Neural cell (in vitro differentiated cells): ENCODE measurements at regions not wholly inside any gene's neighbourhood (a gene's known extent, or its start where the extent isn't known, plus 50 kb on each side); places are given as distances from the start of the nearest gene placed in this dataset.

ENCODE experiments used
- H2AFZ ChIP-seq: fragments of 200-600, 300-800 bp; sonication (generic), shearing (Covaris generic); 2 replicates; pipeline ENCODE4 v1.6.0; 2014; ENCODE audit warnings: low read depth, mild to moderate bottlenecking, antibody characterized with exemption, low read length, moderate library complexity
- H3F3A ChIP-seq: fragments of 200-600 bp; shearing (Covaris generic); 2 replicates; pipeline ENCODE4 v1.6.1; 2016; ENCODE audit warnings: mild to moderate bottlenecking, moderate library complexity, mixed read lengths, antibody characterized with exemption, low read length; ENCODE audit not compliant: insufficient read depth, poor library complexity, severe bottlenecking
- H3K27ac ChIP-seq: fragments of 200-600, 300-800 bp; sonication (generic), shearing (Covaris generic); 2 replicates; pipeline ENCODE4 v1.5.1; 2014; ENCODE audit warnings: mild to moderate bottlenecking, low read length, moderate library complexity
- H3K27me3 ChIP-seq: fragments of 300-800, 200-600 bp; sonication (generic), shearing (Covaris generic); 2 replicates; pipeline ENCODE4 v1.6.0; 2014; ENCODE audit warnings: mild to moderate bottlenecking, low read depth, low read length, moderate library complexity; ENCODE audit not compliant: insufficient read depth
- H3K36me3 ChIP-seq: fragments of 300-800, 200-600 bp; sonication (generic), shearing (Covaris generic); 2 replicates; pipeline ENCODE4 v1.5.1; 2014; ENCODE audit warnings: mild to moderate bottlenecking, antibody characterized with exemption, low read length, moderate library complexity; ENCODE audit not compliant: insufficient read depth
- H3K4me2 ChIP-seq: fragments of 300-800, 200-600 bp; sonication (generic), shearing (Covaris generic); 2 replicates; pipeline ENCODE4 v1.6.0; 2014; ENCODE audit warnings: mild to moderate bottlenecking, low read length
- H3K4me3 ChIP-seq: fragments of 300-800, 200-600 bp; sonication (generic), shearing (Covaris generic); 2 replicates; pipeline ENCODE4 v1.5.1; 2014; ENCODE audit warnings: mild to moderate bottlenecking, low read length, moderate library complexity
- H3K79me2 ChIP-seq: fragments of 200-600 bp; shearing (Covaris generic); replicated peaks from 2 replicates; pipeline ENCODE4 v1.6.0; 2014; ENCODE audit warnings: mild to moderate bottlenecking, low read length, moderate library complexity; ENCODE audit not compliant: insufficient read depth
- H3K9ac ChIP-seq: fragments of 300-800, 200-600 bp; sonication (generic), shearing (Covaris generic); 2 replicates; pipeline ENCODE4 v1.6.1; 2016; ENCODE audit warnings: mild to moderate bottlenecking, low read length, mixed read lengths
- H3K9me2 ChIP-seq: fragments of 200-600 bp; shearing (Covaris generic); 2 replicates; pipeline ENCODE4 v1.6.1; 2016; ENCODE audit warnings: mild to moderate bottlenecking, low read length, mixed read lengths; ENCODE audit not compliant: insufficient read depth
- H3K9me3 ChIP-seq: fragments of 200-600, 300-800 bp; sonication (generic), shearing (Covaris generic); 2 replicates; pipeline ENCODE4 v1.6.1; 2016; ENCODE audit warnings: mild to moderate bottlenecking, mixed run types, low read length, moderate library complexity, mixed read lengths
- H4K20me1 ChIP-seq: fragments of 200-600 bp; shearing (Covaris generic); 2 replicates; pipeline ENCODE4 v1.6.1; 2016; ENCODE audit warnings: mild to moderate bottlenecking, mixed run types; ENCODE audit not compliant: insufficient read depth
- CTCF ChIP-seq: fragments of 450-650 bp; IDR thresholded peaks from 2 replicates; pipeline ENCODE4 v1.5.1; 2014; ENCODE audit warnings: antibody characterized with exemption, mild to moderate bottlenecking, moderate library complexity; ENCODE audit not compliant: poor library complexity, severe bottlenecking
- EP300 ChIP-seq: fragments of 450-650 bp; conservative IDR thresholded peaks from 2 replicates; pipeline ENCODE4 v1.6.1; 2014; ENCODE audit warnings: antibody characterized with exemption, mild to moderate bottlenecking, moderate library complexity; ENCODE audit not compliant: poor library complexity, severe bottlenecking
- EZH2 ChIP-seq: fragments of 200-600, 300-800 bp; shearing (Covaris generic), sonication (generic); IDR thresholded peaks from 2 replicates; pipeline ENCODE4 v1.6.1; 2014; ENCODE audit warnings: antibody characterized with exemption, low read length, borderline replicate concordance, mild to moderate bottlenecking; ENCODE audit not compliant: insufficient read depth, poor library complexity, severe bottlenecking
- MXI1 ChIP-seq: fragments of 450-650 bp; conservative IDR thresholded peaks from 2 replicates; pipeline ENCODE4 v1.6.1; 2014; ENCODE audit warnings: antibody characterized with exemption, mild to moderate bottlenecking; ENCODE audit not compliant: poor library complexity, severe bottlenecking
- POLR2AphosphoS5 ChIP-seq: IDR thresholded peaks from 2 replicates; pipeline ENCODE4 v1.6.1; 2012
- RAD21 ChIP-seq: fragments of 450-650 bp; conservative IDR thresholded peaks from 2 replicates; pipeline ENCODE4 v1.6.1; 2014; ENCODE audit warnings: antibody characterized with exemption, mild to moderate bottlenecking, moderate library complexity
- REST ChIP-seq: IDR thresholded peaks from 2 replicates; pipeline ENCODE4 v1.6.1; 2012; ENCODE audit warnings: borderline replicate concordance
- SMC3 ChIP-seq: fragments of 450-650 bp; conservative IDR thresholded peaks from 2 replicates; pipeline ENCODE4 v1.6.1; 2014; ENCODE audit warnings: antibody characterized with exemption, mild to moderate bottlenecking, moderate library complexity; ENCODE audit not compliant: poor library complexity
- TAF1 ChIP-seq: IDR thresholded peaks from 2 replicates; pipeline ENCODE4 v1.6.1; 2012; ENCODE audit warnings: low read depth

GRCh38 chr2:223465793-223466192 is 136.4 kb downstream of the SCG2 start:
- Histone ChIP-seq H3K9me2 (no peaks in the 10 kb centered on the region), H3K9ac (no peak overlapping the region), H3F3A (no peaks in the 10 kb centered on the region), H3K27me3 (no peaks in the 10 kb centered on the region), H3K4me2 (no peak overlapping the region), H2AFZ (no peak overlapping the region), H3K4me3 (no peak overlapping the region), H3K79me2 (no peaks in the 10 kb centered on the region), H4K20me1 (no peaks in the 10 kb centered on the region), H3K9me3 (no peaks in the 10 kb centered on the region), H3K36me3 (no peaks in the 10 kb centered on the region), H3K27ac (no peak overlapping the region)
- TF ChIP-seq RAD21 (no peak), MXI1 (no peak), SMC3 (no peak), POLR2AphosphoS5 (no peak), CTCF (no peak)

GRCh38 chr2:223467196-223467595 is 135.0 kb downstream of the SCG2 start:
- H3K4me3 ChIP-seq, result no peak overlapping the region
- H3K27me3 ChIP-seq, result no peaks in the 10 kb centered on the region
- no peaks in the 10 kb centered on the region for H4K20me1 ChIP-seq
- H3F3A ChIP-seq, result no peaks in the 10 kb centered on the region
- no peaks in the 10 kb centered on the region for H3K79me2 ChIP-seq
- no peak overlapping the region for H2AFZ ChIP-seq
- no peak overlapping the region for H3K27ac ChIP-seq
- TF ChIP-seq REST, result no peak
- TF ChIP-seq CTCF, result no peak
- TF ChIP-seq TAF1, result no peak
- TF ChIP-seq EZH2, result no peak
- no peak for TF ChIP-seq RAD21
- no peak for TF ChIP-seq MXI1
- no peak for TF ChIP-seq POLR2AphosphoS5
- no peak for TF ChIP-seq EP300
- TF ChIP-seq SMC3, result no peak
- no peaks in the 10 kb centered on the region for H3K9me2 ChIP-seq
- H3K36me3 ChIP-seq, result no peaks in the 10 kb centered on the region
- no peak overlapping the region for H3K4me2 ChIP-seq
- H3K9ac ChIP-seq, result no peak overlapping the region
- H3K9me3 ChIP-seq, result no peaks in the 10 kb centered on the region
